H1 (cell line): ENCODE measurements at regions not wholly inside any gene's neighbourhood (a gene's known extent, or its start where the extent isn't known, plus 50 kb on each side); places are given as distances from the start of the nearest gene placed in this dataset.

Source experiments
- BRCA1 ChIP-seq: IDR thresholded peaks from 2 replicates; pipeline ENCODE4 v1.6.1; 2012; ENCODE audit warnings: low read depth, low read length, improper control_type of control experiment
- E2F6 ChIP-seq: IDR thresholded peaks from 2 replicates; pipeline ENCODE4 v1.6.1; 2012; ENCODE audit warnings: inconsistent platforms
- HDAC6 ChIP-seq: IDR thresholded peaks from one replicate; pipeline ENCODE4 v1.7.1; 2012; ENCODE audit warnings: low read depth, mild to moderate bottlenecking, inconsistent platforms, low read length, moderate library complexity
- KDM1A ChIP-seq: fragments of 200-600, 300-600 bp; sonication (generic); IDR thresholded peaks from 2 replicates; pipeline ENCODE4 v1.7.1; 2016; ENCODE audit warnings: mild to moderate bottlenecking, low read length, borderline replicate concordance
- SAP30 ChIP-seq: fragments of 300-600 bp; sonication (generic); IDR thresholded peaks from 2 replicates; pipeline ENCODE4 v1.7.1; 2012; ENCODE audit warnings: low read length, moderate library complexity, mild to moderate bottlenecking, inconsistent platforms; ENCODE audit not compliant: insufficient read depth, insufficient replicate concordance
- TAF7 ChIP-seq: optimal IDR thresholded peaks from 2 replicates; pipeline ENCODE3; 2011; ENCODE audit warnings: low read depth, mild to moderate bottlenecking, inconsistent platforms, low read length, moderate library complexity, borderline replicate concordance

- no peak for TF ChIP-seq BRCA1
- TF ChIP-seq SAP30: no peak
- TF ChIP-seq E2F6: no peak
- no peak for TF ChIP-seq KDM1A
- no peak for TF ChIP-seq TAF7
- TF ChIP-seq HDAC6: no peak
- TF ChIP-seq, all 59 proteins: peak for 0
These were observed 132.9 kb downstream of the RHOU start (continued) for GRCh38 chr1:228867951-228868730.
